H9 (cell line): ENCODE measurements at regions not wholly inside any gene's neighbourhood (a gene's known extent, or its start where the extent isn't known, plus 50 kb on each side); places are given as distances from the start of the nearest gene placed in this dataset.

Experiments used
- DNase-seq: peaks from one replicate; pipeline ENCODE4 v3.0.0-alpha.2; 2017
- H2AFZ ChIP-seq: one replicate; pipeline ENCODE4 v1.6.1; 2013; ENCODE audit warnings: mild to moderate bottlenecking, low read length, control low read depth, moderate library complexity
- H2AK5ac ChIP-seq: 2 replicates; pipeline ENCODE4 v1.6.1; 2013; ENCODE audit warnings: low read length, control low read depth, mixed read lengths; ENCODE audit not compliant: insufficient read length
- H2BK120ac ChIP-seq: one replicate; pipeline ENCODE4 v1.6.1; 2013; ENCODE audit warnings: low read depth, mild to moderate bottlenecking, low read length, control low read depth, inconsistent platforms; ENCODE audit not compliant: poor library complexity, severe bottlenecking
- H2BK12ac ChIP-seq: 2 replicates; pipeline ENCODE4 v1.6.1; 2013; ENCODE audit warnings: low read length, control low read depth, mixed read lengths, low read depth; ENCODE audit not compliant: insufficient read length
- H2BK15ac ChIP-seq: 2 replicates; pipeline ENCODE4 v1.6.1; 2013; ENCODE audit warnings: low read depth, low read length, control low read depth
- H2BK20ac ChIP-seq: one replicate; pipeline ENCODE4 v1.6.1; 2013; ENCODE audit warnings: low read depth, mild to moderate bottlenecking, low read length, control low read depth, inconsistent platforms; ENCODE audit not compliant: poor library complexity, severe bottlenecking
- H2BK5ac ChIP-seq: 2 replicates; pipeline ENCODE4 v1.6.1; 2013; ENCODE audit warnings: low read length, control low read depth, mixed read lengths; ENCODE audit not compliant: insufficient read length
- H3K14ac ChIP-seq: 2 replicates; pipeline ENCODE4 v1.6.1; 2013; ENCODE audit warnings: low read length, control low read depth; ENCODE audit not compliant: insufficient read depth
- H3K18ac ChIP-seq: 2 replicates; pipeline ENCODE4 v1.6.1; 2013; ENCODE audit warnings: low read depth, mild to moderate bottlenecking, mixed read lengths, low read length, control low read depth; ENCODE audit not compliant: insufficient read length
- H3K23ac ChIP-seq: 2 replicates; pipeline ENCODE4 v1.6.1; 2013; ENCODE audit warnings: low read length, control low read depth, mixed read lengths, low read depth; ENCODE audit not compliant: insufficient read length
- H3K23me2 ChIP-seq: 2 replicates; pipeline ENCODE4 v1.6.1; 2013; ENCODE audit warnings: low read depth, mild to moderate bottlenecking, mixed read lengths, low read length, control low read depth; ENCODE audit not compliant: insufficient read length, poor library complexity, severe bottlenecking
- H3K27ac ChIP-seq: 2 replicates; pipeline ENCODE4 v1.5.1; 2013; ENCODE audit warnings: low read length, control low read depth, mixed read lengths, low read depth; ENCODE audit not compliant: insufficient read length
- H3K27me3 ChIP-seq: 2 replicates; pipeline ENCODE4 v1.6.1; 2013; ENCODE audit warnings: low read length, control low read depth, inconsistent platforms; ENCODE audit not compliant: insufficient read depth
- H3K4ac ChIP-seq: 2 replicates; pipeline ENCODE4 v1.6.1; 2013; ENCODE audit warnings: low read depth, mild to moderate bottlenecking, control low read depth, inconsistent platforms, low read length, moderate library complexity
- H3K4me1 ChIP-seq: 2 replicates; pipeline ENCODE4 v1.6.1; 2013; ENCODE audit warnings: low read length, control low read depth, inconsistent platforms; ENCODE audit not compliant: insufficient read depth
- H3K4me2 ChIP-seq: 2 replicates; pipeline ENCODE4 v1.6.1; 2013; ENCODE audit warnings: low read length, control low read depth, mixed read lengths; ENCODE audit not compliant: insufficient read length, insufficient read depth
- H3K56ac ChIP-seq: 2 replicates; pipeline ENCODE4 v1.6.1; 2013; ENCODE audit warnings: low read depth, mild to moderate bottlenecking, mixed read lengths, low read length, control low read depth; ENCODE audit not compliant: insufficient read length
- H3K79me1 ChIP-seq: 2 replicates; pipeline ENCODE4 v1.6.1; 2013; ENCODE audit warnings: low read depth, mild to moderate bottlenecking, moderate library complexity, low read length, control low read depth, inconsistent platforms; ENCODE audit not compliant: insufficient read depth, poor library complexity, severe bottlenecking
- H3K79me2 ChIP-seq: 2 replicates; pipeline ENCODE4 v1.6.1; 2013; ENCODE audit warnings: low read length, control low read depth, inconsistent platforms; ENCODE audit not compliant: insufficient read depth
- H3K9ac ChIP-seq: 2 replicates; pipeline ENCODE4 v1.6.1; 2013; ENCODE audit warnings: low read length, control low read depth, mixed read lengths; ENCODE audit not compliant: insufficient read length; ENCODE audit errors: extremely low read depth
- H3K9me3 ChIP-seq: one replicate; pipeline ENCODE4 v1.6.1; 2013; ENCODE audit warnings: low read depth, low read length, inconsistent platforms; ENCODE audit not compliant: control insufficient read depth
- H3T11ph ChIP-seq: one replicate; pipeline ENCODE4 v1.6.1; 2013; ENCODE audit warnings: mild to moderate bottlenecking, low read length, control low read depth, inconsistent platforms
- H4K20me1 ChIP-seq: one replicate; pipeline ENCODE4 v1.6.1; 2013; ENCODE audit not compliant: control insufficient read depth, insufficient read length, insufficient read depth
- H4K5ac ChIP-seq: 2 replicates; pipeline ENCODE4 v1.6.1; 2013; ENCODE audit warnings: low read depth, mild to moderate bottlenecking, mixed read lengths, low read length, control low read depth; ENCODE audit not compliant: insufficient read length
- H4K8ac ChIP-seq: replicated peaks from 2 replicates; pipeline ENCODE4 v1.6.1; 2013; ENCODE audit warnings: low read length, control low read depth, mixed read lengths, low read depth; ENCODE audit not compliant: insufficient read length
- H4K91ac ChIP-seq: 2 replicates; pipeline ENCODE4 v1.6.1; 2013; ENCODE audit warnings: low read depth, mild to moderate bottlenecking, moderate library complexity, mixed read lengths, low read length, control low read depth; ENCODE audit not compliant: insufficient read length
- H3K27ac Mint-ChIP-seq, 3 experiments: 2 replicates in 2 of 3; 3 replicates in 1 of 3; pipeline ENCODE4 v1.8.0; 2020 to 2021; ENCODE audit warnings: mixed read lengths in 3 of 3, mild to moderate bottlenecking in 1 of 3, moderate library complexity in 1 of 3
- H3K27me3 Mint-ChIP-seq: 2 replicates; pipeline ENCODE4 v1.8.0; 2021; ENCODE audit warnings: low read depth, mild to moderate bottlenecking, moderate library complexity, mixed read lengths
- H3K36me3 Mint-ChIP-seq, 3 experiments: 2 replicates in 2 of 3; 3 replicates in 1 of 3; pipeline ENCODE4 v1.8.0; 2020 to 2021; ENCODE audit warnings: low read depth in 3 of 3, mixed read lengths in 3 of 3; ENCODE audit not compliant: insufficient read depth in 1 of 3
- H3K4me1 Mint-ChIP-seq, 2 experiments: 2 replicates each; pipeline ENCODE4 v1.8.0; 2020; ENCODE audit warnings: mixed read lengths in 2 of 2
- H3K4me3 Mint-ChIP-seq, 2 experiments: 2 replicates in 1 of 2; 3 replicates in 1 of 2; pipeline ENCODE4 v1.8.0; 2020 to 2021; ENCODE audit warnings: mild to moderate bottlenecking in 2 of 2, mixed read lengths in 2 of 2, moderate library complexity in 1 of 2
- H3K9me3 Mint-ChIP-seq, 2 experiments: 2 replicates in 1 of 2; 3 replicates in 1 of 2; pipeline ENCODE4 v1.8.0; 2020; ENCODE audit warnings: mild to moderate bottlenecking in 2 of 2, mixed read lengths in 2 of 2, moderate library complexity in 1 of 2
- CTCF ChIP-seq: fragments of 200-600 bp; sonication (generic); conservative IDR thresholded peaks from 3 replicates; pipeline ENCODE4 v1.8.0; 2021; ENCODE audit warnings: antibody characterized with exemption, mild to moderate bottlenecking
- WGBS: extraction: QIAGEN DNeasy Blood & Tissue Kit; methylation state at CpG from one replicate; pipeline ENCODE4 v1.1.7; 2013; ENCODE audit warnings: missing lambda C conversion rate, low lambda C conversion rate, mixed read lengths; ENCODE audit not compliant: insufficient read length; ENCODE audit errors: extremely low coverage; 5-methylcytosine and 5-hydroxymethylcytosine counted together

DNA sequence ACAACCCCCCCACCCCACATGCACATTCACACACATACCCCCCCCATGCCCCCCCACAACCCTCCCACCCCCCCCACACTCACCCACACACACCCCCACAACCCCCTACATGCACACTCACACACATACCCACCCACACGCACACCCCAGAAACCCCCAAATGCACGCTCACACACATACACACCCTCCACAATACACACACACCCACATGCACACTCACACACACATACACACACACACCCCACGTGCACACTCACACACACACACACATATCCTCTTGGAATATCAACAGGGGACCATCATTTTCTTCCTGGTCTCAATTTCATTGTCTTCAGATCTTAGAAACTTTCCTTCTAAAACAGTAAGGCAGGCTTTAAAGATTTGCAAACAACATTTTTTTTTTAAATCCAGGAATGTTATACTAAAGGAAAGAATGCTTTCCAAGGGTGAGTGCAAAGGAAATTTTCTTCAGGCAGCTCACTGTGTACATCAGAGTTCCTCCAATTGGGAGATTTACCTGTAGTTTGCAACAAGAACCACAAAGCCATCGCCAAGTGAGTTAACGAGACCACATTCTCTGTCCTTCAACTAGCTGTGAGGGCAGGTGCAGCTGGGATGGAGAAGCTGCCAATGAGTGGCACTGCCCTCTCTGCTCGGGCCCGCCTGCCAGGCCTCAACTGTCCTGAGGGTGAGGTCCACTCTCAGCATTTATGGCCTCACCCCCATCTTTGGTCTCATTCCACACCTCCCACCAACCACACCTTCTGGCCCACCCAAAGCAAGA lies 53.0 kb downstream of the MRPL57 start:
- Histone ChIP-seq H2BK20ac (no peak overlapping the region), H3K4me1 (no peaks in the 10 kb centered on the region), H3T11ph (no peak overlapping the region), H3K4me2 (no peak overlapping the region), H3K14ac (no peak overlapping the region), H3K23me2 (no peaks in the 10 kb centered on the region), H4K5ac (no peak overlapping the region), H2BK5ac (no peak overlapping the region), H3K79me2 (no peaks in the 10 kb centered on the region), H2BK12ac (no peak overlapping the region), H4K20me1 (no peaks in the 10 kb centered on the region), H3K27ac (no peak overlapping the region), H2AK5ac (no peak overlapping the region), H3K27me3 (no peaks in the 10 kb centered on the region), H2BK15ac (no peak overlapping the region), H3K4ac (no peak overlapping the region), H3K56ac (no peak overlapping the region), H3K18ac (no peak overlapping the region), H4K8ac (no peak overlapping the region), H3K9me3 (no peaks in the 10 kb centered on the region), H3K9ac (no peak overlapping the region), H4K91ac (no peak overlapping the region), H2BK120ac (no peak overlapping the region), H3K23ac (no peak overlapping the region), H3K79me1 (no peaks in the 10 kb centered on the region), H2AFZ (no peak overlapping the region)
- Mint-ChIP-seq H3K9me3 (no peaks in the 10 kb centered on the region), H3K27ac (no peak overlapping the region; a peak in 1 of 7 replicates), H3K36me3 (peaks cover 0 to 2% (median 0%) of the 10 kb centered on the region in 3 experiments; a peak in 1 of 7 replicates), H3K27me3 (no peaks in the 10 kb centered on the region), H3K4me3 (no peak overlapping the region), H3K4me1 (peaks cover 0 to 10% of the 10 kb centered on the region in 2 experiments; a peak in 2 of 4 replicates)
- no peak for TF ChIP-seq CTCF
- WGBS: 100% methylated on average over 1 of the region's 7 CpGs
- DNase-seq: no peak
